ENCODE measurements at regions not wholly inside any gene's neighbourhood (a gene's known extent, or its start where the extent isn't known, plus 50 kb on each side); places are given as distances from the start of the nearest gene placed in this dataset.

DNA sequence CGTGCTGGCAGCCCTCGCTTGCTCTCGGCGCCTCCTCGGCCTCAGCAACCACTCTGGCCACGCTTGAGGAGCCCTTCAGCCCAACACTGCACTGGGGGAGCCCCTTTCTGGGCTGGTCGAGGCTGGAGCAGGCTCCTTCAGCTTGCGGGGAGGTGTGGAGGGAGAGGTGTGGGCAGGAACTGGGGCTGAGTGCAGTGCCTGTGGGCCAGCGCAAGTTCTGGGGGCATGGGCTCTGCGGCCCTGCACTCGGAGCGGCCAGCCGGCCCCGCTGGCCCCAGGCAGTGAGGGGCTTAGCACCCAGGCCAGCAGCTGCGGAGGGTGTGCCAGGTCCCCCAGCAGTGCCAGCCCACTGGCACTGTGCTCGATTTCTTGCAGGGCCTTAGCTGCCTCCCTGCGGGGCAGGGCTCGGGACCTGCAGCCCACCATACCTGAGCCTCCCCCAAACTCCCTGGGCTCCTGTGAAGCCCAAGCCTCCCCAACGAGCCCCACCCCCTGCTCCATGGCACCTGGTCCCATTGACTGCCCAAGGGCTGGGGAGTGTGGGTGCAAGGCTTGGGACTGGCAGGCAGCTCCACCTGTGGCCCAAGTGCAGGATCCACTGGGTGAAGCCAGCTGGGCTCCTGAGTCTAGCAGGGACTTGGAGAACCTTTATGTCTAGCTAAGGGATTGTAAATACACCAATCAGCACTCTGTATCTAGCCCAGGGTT is 556.8 kb downstream of the GABRG1 start:
- 42% methylated on average over 19 of the region's 19 CpGs for WGBS (ENCODE audit: insufficient coverage, insufficient replicate concordance, low lambda C conversion rate, missing lambda C conversion rate)
- no peak overlapping the region for H3K4me3 ChIP-seq
- no peaks in the 10 kb centered on the region for H3K79me2 ChIP-seq (ENCODE audit: control insufficient read depth, insufficient read depth, low read length)
- in situ Hi-C loops (cut with MboI) (no loop called here), intact Hi-C loops (cut with micrococcal nuclease; ENCODE audit: unreplicated experiment) (no loop called here)
- H3K4me2 ChIP-seq (ENCODE audit: control insufficient read depth, insufficient read depth): no peak overlapping the region
- no peak for FAIRE-seq
- H2AFZ ChIP-seq (ENCODE audit: control insufficient read depth, low read depth, low read length): no peak overlapping the region
- H3K9ac ChIP-seq (ENCODE audit: control insufficient read depth, insufficient read depth, low read length): no peak overlapping the region
- ChIA-PET POLR2A (no interaction called here), CTCF (interaction anchor here (0.6 kb wide), 1 partner anchor 72 kb away, joined by 3 read pairs; no protein-coding TSS in a partner anchor), SMC1A (ENCODE audit: uncharacterized antibody, unreplicated experiment) (no interaction called here), RAD21 (ENCODE audit: unreplicated experiment) (no interaction called here)
- DNase-seq (ENCODE audit: low read depth, low spot score): no peak
- no TSS peak for BruUV-seq (replicated peaks)
- H3K36me3 ChIP-seq (ENCODE audit: control insufficient read depth in 2 of 2, insufficient read depth in 2 of 2, low read length in 1 of 2): no peaks in the 10 kb centered on the region
- H3K27ac ChIP-seq (ENCODE audit: control insufficient read depth, insufficient read depth): no peak overlapping the region
- no peak for ATAC-seq
- H3K9me3 ChIP-seq (replicated peaks; ENCODE audit: control insufficient read depth, insufficient read depth, low read length): no peaks in the 10 kb centered on the region
- H3K4me1 ChIP-seq (ENCODE audit: control insufficient read depth, insufficient read depth, low read length): no peaks in the 10 kb centered on the region
- H4K20me1 ChIP-seq (ENCODE audit: control insufficient read depth, insufficient read depth): no peaks in the 10 kb centered on the region
- no peaks in the 10 kb centered on the region for H3K27me3 ChIP-seq (replicated peaks in 1 of 2; ENCODE audit: control insufficient read depth in 2 of 2, insufficient read depth in 2 of 2, low read length in 1 of 2)
- TF ChIP-seq ZZZ3 (IDR thresholded peaks at IDR 0.05; ENCODE audit: control insufficient read depth, insufficient read length, low read depth): no peak
- no peak for TF ChIP-seq PAX5 (IDR thresholded peaks at IDR 0.05; ENCODE audit: borderline replicate concordance, low read depth, low read length)
- TF ChIP-seq PAX8 (IDR thresholded peaks at IDR 0.05): no peak
- no peak for TF ChIP-seq STAT3 (IDR thresholded peaks at IDR 0.05; ENCODE audit: low read depth, low read length)
- TF ChIP-seq EED (IDR thresholded peaks at IDR 0.05; ENCODE audit: low read depth): no peak
- TF ChIP-seq TAF1 (IDR thresholded peaks at IDR 0.05; ENCODE audit: borderline replicate concordance, low read depth, low read length): no peak
- TF ChIP-seq, protein P1, sequence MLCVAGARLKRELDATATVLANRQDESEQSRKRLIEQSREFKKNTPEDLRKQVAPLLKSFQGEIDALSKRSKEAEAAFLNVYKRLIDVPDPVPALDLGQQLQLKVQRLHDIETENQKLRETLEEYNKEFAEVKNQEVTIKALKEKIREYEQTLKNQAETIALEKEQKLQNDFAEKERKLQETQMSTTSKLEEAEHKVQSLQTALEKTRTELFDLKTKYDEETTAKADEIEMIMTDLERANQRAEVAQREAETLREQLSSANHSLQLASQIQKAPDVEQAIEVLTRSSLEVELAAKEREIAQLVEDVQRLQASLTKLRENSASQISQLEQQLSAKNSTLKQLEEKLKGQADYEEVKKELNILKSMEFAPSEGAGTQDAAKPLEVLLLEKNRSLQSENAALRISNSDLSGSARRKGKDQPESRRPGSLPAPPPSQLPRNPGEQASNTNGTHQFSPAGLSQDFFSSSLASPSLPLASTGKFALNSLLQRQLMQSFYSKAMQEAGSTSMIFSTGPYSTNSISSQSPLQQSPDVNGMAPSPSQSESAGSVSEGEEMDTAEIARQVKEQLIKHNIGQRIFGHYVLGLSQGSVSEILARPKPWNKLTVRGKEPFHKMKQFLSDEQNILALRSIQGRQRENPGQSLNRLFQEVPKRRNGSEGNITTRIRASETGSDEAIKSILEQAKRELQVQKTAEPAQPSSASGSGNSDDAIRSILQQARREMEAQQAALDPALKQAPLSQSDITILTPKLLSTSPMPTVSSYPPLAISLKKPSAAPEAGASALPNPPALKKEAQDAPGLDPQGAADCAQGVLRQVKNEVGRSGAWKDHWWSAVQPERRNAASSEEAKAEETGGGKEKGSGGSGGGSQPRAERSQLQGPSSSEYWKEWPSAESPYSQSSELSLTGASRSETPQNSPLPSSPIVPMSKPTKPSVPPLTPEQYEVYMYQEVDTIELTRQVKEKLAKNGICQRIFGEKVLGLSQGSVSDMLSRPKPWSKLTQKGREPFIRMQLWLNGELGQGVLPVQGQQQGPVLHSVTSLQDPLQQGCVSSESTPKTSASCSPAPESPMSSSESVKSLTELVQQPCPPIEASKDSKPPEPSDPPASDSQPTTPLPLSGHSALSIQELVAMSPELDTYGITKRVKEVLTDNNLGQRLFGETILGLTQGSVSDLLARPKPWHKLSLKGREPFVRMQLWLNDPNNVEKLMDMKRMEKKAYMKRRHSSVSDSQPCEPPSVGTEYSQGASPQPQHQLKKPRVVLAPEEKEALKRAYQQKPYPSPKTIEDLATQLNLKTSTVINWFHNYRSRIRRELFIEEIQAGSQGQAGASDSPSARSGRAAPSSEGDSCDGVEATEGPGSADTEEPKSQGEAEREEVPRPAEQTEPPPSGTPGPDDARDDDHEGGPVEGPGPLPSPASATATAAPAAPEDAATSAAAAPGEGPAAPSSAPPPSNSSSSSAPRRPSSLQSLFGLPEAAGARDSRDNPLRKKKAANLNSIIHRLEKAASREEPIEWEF (IDR thresholded peaks at IDR 0.05; ENCODE audit: insufficient replicate concordance, low read depth, low read length): no peak
- no peak for TF ChIP-seq RBBP5 (conservative IDR thresholded peaks at IDR 0.05)
- TF ChIP-seq, protein P2, sequence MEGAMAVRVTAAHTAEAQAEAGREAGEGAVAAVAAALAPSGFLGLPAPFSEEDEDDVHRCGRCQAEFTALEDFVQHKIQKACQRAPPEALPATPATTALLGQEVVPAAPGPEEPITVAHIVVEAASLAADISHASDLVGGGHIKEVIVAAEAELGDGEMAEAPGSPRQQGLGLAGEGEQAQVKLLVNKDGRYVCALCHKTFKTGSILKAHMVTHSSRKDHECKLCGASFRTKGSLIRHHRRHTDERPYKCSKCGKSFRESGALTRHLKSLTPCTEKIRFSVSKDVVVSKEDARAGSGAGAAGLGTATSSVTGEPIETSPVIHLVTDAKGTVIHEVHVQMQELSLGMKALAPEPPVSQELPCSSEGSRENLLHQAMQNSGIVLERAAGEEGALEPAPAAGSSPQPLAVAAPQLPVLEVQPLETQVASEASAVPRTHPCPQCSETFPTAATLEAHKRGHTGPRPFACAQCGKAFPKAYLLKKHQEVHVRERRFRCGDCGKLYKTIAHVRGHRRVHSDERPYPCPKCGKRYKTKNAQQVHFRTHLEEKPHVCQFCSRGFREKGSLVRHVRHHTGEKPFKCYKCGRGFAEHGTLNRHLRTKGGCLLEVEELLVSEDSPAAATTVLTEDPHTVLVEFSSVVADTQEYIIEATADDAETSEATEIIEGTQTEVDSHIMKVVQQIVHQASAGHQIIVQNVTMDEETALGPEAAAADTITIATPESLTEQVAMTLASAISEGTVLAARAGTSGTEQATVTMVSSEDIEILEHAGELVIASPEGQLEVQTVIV (IDR thresholded peaks at IDR 0.05; ENCODE audit: borderline replicate concordance, partially characterized antibody): no peak
- no peak for TF ChIP-seq EZH2 (IDR thresholded peaks at IDR 0.05; ENCODE audit: borderline replicate concordance, control insufficient read depth, low read depth, low read length)
- no peak for TF ChIP-seq SMARCA5 (IDR thresholded peaks at IDR 0.05)
- TF ChIP-seq, protein P3, sequence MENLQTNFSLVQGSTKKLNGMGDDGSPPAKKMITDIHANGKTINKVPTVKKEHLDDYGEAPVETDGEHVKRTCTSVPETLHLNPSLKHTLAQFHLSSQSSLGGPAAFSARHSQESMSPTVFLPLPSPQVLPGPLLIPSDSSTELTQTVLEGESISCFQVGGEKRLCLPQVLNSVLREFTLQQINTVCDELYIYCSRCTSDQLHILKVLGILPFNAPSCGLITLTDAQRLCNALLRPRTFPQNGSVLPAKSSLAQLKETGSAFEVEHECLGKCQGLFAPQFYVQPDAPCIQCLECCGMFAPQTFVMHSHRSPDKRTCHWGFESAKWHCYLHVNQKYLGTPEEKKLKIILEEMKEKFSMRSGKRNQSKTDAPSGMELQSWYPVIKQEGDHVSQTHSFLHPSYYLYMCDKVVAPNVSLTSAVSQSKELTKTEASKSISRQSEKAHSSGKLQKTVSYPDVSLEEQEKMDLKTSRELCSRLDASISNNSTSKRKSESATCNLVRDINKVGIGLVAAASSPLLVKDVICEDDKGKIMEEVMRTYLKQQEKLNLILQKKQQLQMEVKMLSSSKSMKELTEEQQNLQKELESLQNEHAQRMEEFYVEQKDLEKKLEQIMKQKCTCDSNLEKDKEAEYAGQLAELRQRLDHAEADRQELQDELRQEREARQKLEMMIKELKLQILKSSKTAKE (IDR thresholded peaks at IDR 0.05; ENCODE audit: low read depth, poor library complexity, severe bottlenecking): no peak
- TF ChIP-seq BACH1 (IDR thresholded peaks at IDR 0.05; ENCODE audit: borderline replicate concordance): no peak

Data from GM12878 (cell line).